Mesendoderm (in vitro differentiated cells): ENCODE measurements at regions not wholly inside any gene's neighbourhood (a gene's known extent, or its start where the extent isn't known, plus 50 kb on each side); places are given as distances from the start of the nearest gene placed in this dataset.

Experiments
- DNase-seq: peaks from one replicate; pipeline ENCODE4 v3.0.0; 2013
- H2AK5ac ChIP-seq: 2 replicates; pipeline ENCODE4 v1.6.1; 2013; ENCODE audit warnings: low read length, inconsistent platforms
- H2BK120ac ChIP-seq: 2 replicates; pipeline ENCODE4 v1.6.1; 2013; ENCODE audit warnings: low read depth, mild to moderate bottlenecking, low read length, moderate library complexity, mixed read lengths
- H2BK15ac ChIP-seq: replicated peaks from 2 replicates; pipeline ENCODE4 v1.6.1; 2013; ENCODE audit warnings: low read depth, mild to moderate bottlenecking, moderate library complexity
- H2BK5ac ChIP-seq: 2 replicates; pipeline ENCODE4 v1.6.1; 2013; ENCODE audit warnings: low read length, inconsistent platforms
- H3K18ac ChIP-seq: 2 replicates; pipeline ENCODE4 v1.6.1; 2013; ENCODE audit warnings: mild to moderate bottlenecking, low read length, mixed read lengths
- H3K23ac ChIP-seq: one replicate; pipeline ENCODE4 v1.6.1; 2013; ENCODE audit warnings: low read length
- H3K27ac ChIP-seq: 2 replicates; pipeline ENCODE4 v1.5.1; 2013; ENCODE audit warnings: low read depth, mild to moderate bottlenecking, inconsistent platforms, low read length, moderate library complexity
- H3K27me3 ChIP-seq: 2 replicates; pipeline ENCODE4 v1.6.1; 2013; ENCODE audit warnings: low read length, control low read depth, mild to moderate bottlenecking, inconsistent platforms; ENCODE audit not compliant: insufficient read depth, poor library complexity
- H3K36me3 ChIP-seq: 2 replicates; pipeline ENCODE4 v1.6.1; 2013; ENCODE audit warnings: low read length, inconsistent platforms; ENCODE audit not compliant: control insufficient read depth, insufficient read depth
- H3K4ac ChIP-seq: one replicate; pipeline ENCODE4 v1.6.1; 2013; ENCODE audit warnings: low read depth, mild to moderate bottlenecking, low read length, moderate library complexity
- H3K4me1 ChIP-seq: 2 replicates; pipeline ENCODE4 v1.6.1; 2013; ENCODE audit warnings: low read depth, low read length, inconsistent platforms; ENCODE audit not compliant: control insufficient read depth
- H3K4me2 ChIP-seq: 2 replicates; pipeline ENCODE4 v1.6.1; 2013; ENCODE audit warnings: low read length
- H3K4me3 ChIP-seq: 2 replicates; pipeline ENCODE4 v1.5.1; 2013; ENCODE audit warnings: mild to moderate bottlenecking, low read length
- H3K56ac ChIP-seq: one replicate; pipeline ENCODE4 v1.6.1; 2013; ENCODE audit warnings: low read length
- H3K79me1 ChIP-seq: 2 replicates; pipeline ENCODE4 v1.6.1; 2013; ENCODE audit warnings: low read length, inconsistent platforms
- H3K79me2 ChIP-seq: 2 replicates; pipeline ENCODE4 v1.6.1; 2013; ENCODE audit warnings: mild to moderate bottlenecking, low read length; ENCODE audit not compliant: control insufficient read depth, insufficient read depth
- H3K9ac ChIP-seq: 2 replicates; pipeline ENCODE4 v1.6.1; 2013; ENCODE audit warnings: low read length, inconsistent platforms
- H4K5ac ChIP-seq: one replicate; pipeline ENCODE4 v1.6.1; 2013; ENCODE audit warnings: low read length
- H4K8ac ChIP-seq: one replicate; pipeline ENCODE4 v1.6.1; 2013; ENCODE audit warnings: low read depth, mild to moderate bottlenecking, control low read depth, low read length, moderate library complexity
- WGBS: extraction: QIAGEN DNeasy Blood & Tissue Kit; methylation state at CpG from one replicate; pipeline ENCODE4 v1.1.7; 2013; ENCODE audit warnings: low lambda C conversion rate, missing lambda C conversion rate; ENCODE audit not compliant: insufficient coverage; ENCODE audit errors: extremely low coverage; 5-methylcytosine and 5-hydroxymethylcytosine counted together

DNA sequence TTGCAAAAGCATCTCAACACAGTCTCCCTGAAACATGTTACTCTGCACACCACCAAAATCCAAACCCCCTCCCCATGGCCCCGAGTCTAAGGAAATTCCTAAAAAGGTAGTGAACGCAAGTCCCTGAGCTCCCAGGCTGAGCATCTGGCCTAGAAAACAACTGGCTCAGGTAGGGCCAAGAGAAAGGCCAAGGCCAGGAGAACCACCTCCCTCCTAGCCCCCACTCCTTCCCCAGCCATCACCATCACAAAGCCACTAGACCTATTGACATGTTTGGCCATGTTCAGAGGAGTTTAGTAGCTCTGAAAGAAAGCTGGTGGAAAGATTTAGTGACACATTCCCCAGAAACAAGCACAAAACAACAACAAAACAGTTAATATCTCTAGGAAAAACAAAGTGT is 220.0 kb upstream of the PSMD7 start:
- no peak overlapping the region for H4K5ac ChIP-seq
- no peak overlapping the region for H3K4me2 ChIP-seq
- no peaks in the 10 kb centered on the region for H3K79me1 ChIP-seq
- H3K4me1 ChIP-seq: no peaks in the 10 kb centered on the region
- no peak overlapping the region for H2BK5ac ChIP-seq
- no peaks in the 10 kb centered on the region for H3K27me3 ChIP-seq
- H3K79me2 ChIP-seq: no peaks in the 10 kb centered on the region
- H3K56ac ChIP-seq: no peak overlapping the region
- H2BK15ac ChIP-seq: no peak overlapping the region
- H3K18ac ChIP-seq: no peak overlapping the region
- WGBS: no CpG with 5 or more reads among the region's 2 CpGs
- no peak overlapping the region for H3K4ac ChIP-seq
- H3K9ac ChIP-seq: no peak overlapping the region
- no peak overlapping the region for H2AK5ac ChIP-seq
- no peaks in the 10 kb centered on the region for H3K36me3 ChIP-seq
- no peak overlapping the region for H2BK120ac ChIP-seq
- H3K4me3 ChIP-seq: no peak overlapping the region
- H3K27ac ChIP-seq: no peak overlapping the region
- H4K8ac ChIP-seq: no peak overlapping the region
- DNase-seq: no peak
- no peak overlapping the region for H3K23ac ChIP-seq

DNA sequence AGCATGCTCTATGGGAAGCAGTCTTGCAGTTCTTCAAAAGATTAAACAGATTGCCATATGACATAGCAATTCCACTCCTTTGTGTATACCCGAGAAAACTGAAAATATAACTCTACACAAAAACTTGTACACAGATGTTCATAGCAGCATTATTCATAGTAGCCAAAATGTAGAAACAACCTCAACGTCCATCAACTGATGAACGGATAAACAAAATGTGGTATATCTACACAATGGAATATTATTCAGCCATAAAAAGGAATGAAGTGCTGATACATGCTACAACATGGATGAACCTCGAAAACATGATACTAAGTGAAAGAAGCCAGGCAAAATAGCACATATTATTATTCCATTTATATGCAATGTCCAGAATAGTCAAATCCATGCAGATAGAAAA is 221.2 kb upstream of the PSMD7 start:
- no peak overlapping the region for H3K4me2 ChIP-seq
- no peak overlapping the region for H3K18ac ChIP-seq
- no peak overlapping the region for H4K5ac ChIP-seq
- no peak overlapping the region for H2BK120ac ChIP-seq
- H3K23ac ChIP-seq: no peak overlapping the region
- no peaks in the 10 kb centered on the region for H3K4me1 ChIP-seq
- no peak overlapping the region for H3K9ac ChIP-seq
- no peak for DNase-seq
- WGBS: no CpG with 5 or more reads among the region's 4 CpGs
- no peaks in the 10 kb centered on the region for H3K27me3 ChIP-seq
- H3K79me2 ChIP-seq: no peaks in the 10 kb centered on the region
- H2AK5ac ChIP-seq: no peak overlapping the region
- no peak overlapping the region for H3K4ac ChIP-seq
- no peak overlapping the region for H4K8ac ChIP-seq
- H3K36me3 ChIP-seq: no peaks in the 10 kb centered on the region
- H3K4me3 ChIP-seq: no peak overlapping the region
- no peak overlapping the region for H3K27ac ChIP-seq
- no peak overlapping the region for H2BK15ac ChIP-seq
- H3K79me1 ChIP-seq: no peaks in the 10 kb centered on the region
- no peak overlapping the region for H2BK5ac ChIP-seq
- no peak overlapping the region for H3K56ac ChIP-seq

DNA sequence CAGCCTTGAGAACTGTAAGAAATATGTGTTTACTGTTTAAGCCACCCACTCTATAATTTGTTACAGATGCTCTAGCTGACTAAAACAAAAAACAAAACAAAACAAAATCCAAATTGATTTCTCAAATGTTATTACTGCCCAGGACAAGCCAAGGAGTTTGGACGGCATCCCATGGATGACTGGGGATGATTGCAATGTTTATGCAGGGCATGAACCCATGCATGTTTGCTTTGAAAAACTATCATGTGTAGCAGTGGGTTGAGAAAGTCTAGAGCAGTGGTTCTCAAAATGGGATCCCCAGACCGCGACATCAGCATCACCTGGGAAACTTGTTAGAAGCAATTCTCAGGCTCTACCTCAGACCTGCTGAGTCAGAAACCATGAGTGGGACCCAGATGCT is 223.2 kb upstream of the PSMD7 start:
- no peak overlapping the region for H3K4me3 ChIP-seq
- no peaks in the 10 kb centered on the region for H3K4me1 ChIP-seq
- H2BK15ac ChIP-seq: no peak overlapping the region
- H3K79me2 ChIP-seq: no peaks in the 10 kb centered on the region
- DNase-seq: no peak
- no peak overlapping the region for H3K4me2 ChIP-seq
- H3K79me1 ChIP-seq: no peaks in the 10 kb centered on the region
- H2BK120ac ChIP-seq: no peak overlapping the region
- no peak overlapping the region for H4K5ac ChIP-seq
- H2AK5ac ChIP-seq: no peak overlapping the region
- no peak overlapping the region for H3K4ac ChIP-seq
- H2BK5ac ChIP-seq: no peak overlapping the region
- no peaks in the 10 kb centered on the region for H3K27me3 ChIP-seq
- no peak overlapping the region for H3K23ac ChIP-seq
- no peak overlapping the region for H3K56ac ChIP-seq
- no CpG with 5 or more reads among the region's 3 CpGs for WGBS
- H3K36me3 ChIP-seq: no peaks in the 10 kb centered on the region
- H3K18ac ChIP-seq: no peak overlapping the region
- no peak overlapping the region for H3K9ac ChIP-seq
- no peak overlapping the region for H4K8ac ChIP-seq
- H3K27ac ChIP-seq: no peak overlapping the region

DNA sequence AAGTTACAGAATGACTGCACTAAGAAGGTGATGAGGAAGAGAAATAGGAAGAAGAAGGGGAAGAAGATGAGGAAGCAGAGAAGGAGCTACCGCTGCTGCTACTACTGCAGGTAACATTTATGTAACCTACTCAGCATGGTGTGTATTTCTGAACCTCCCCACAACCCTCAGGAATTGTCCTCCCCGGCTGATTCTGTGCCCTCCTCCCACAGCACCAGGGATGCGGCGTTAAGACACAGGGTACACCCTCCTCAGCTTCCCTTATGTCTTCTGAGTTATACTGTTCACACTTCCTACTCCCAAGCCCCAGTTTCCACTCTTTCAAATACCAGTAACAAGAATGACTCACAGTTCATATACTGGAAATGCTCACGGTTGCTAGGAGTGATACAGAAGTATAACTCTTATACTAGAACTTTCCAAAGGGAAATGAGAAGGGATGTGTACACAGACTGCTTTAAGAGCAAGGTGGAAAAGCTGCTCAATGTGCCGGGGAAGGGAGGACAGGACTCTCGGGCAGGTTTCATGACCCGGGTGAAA is 224.5 kb upstream of the PSMD7 start:
- no peak overlapping the region for H4K8ac ChIP-seq
- DNase-seq: no peak

DNA sequence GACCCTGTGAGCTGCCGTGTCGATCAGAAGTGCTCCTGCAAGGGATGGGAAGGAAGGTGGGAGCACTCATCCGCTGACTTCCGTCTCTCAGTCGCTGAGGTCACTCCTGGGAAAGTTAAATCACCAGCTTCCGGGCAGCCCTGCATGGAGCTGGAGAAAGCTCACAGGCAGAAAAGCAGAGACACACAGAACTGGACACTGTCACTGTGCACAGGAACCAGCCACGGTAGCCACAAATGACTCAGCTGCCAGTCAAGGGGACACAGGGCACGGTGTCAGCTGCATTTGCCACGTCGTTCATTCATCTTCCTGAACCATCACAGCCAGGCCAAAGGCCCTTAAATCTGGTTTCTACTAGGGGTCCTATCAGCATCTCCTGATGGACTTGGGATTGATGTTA is 226.4 kb upstream of the PSMD7 start:
- Histone ChIP-seq H2BK5ac (no peak overlapping the region), H3K9ac (no peak overlapping the region), H2BK15ac (no peak overlapping the region), H3K79me1 (no peaks in the 10 kb centered on the region), H3K4ac (no peak overlapping the region), H4K8ac (no peak overlapping the region), H4K5ac (no peak overlapping the region), H3K27me3 (no peaks in the 10 kb centered on the region), H3K4me1 (no peaks in the 10 kb centered on the region), H3K36me3 (no peaks in the 10 kb centered on the region), H3K23ac (no peak overlapping the region), H3K79me2 (no peaks in the 10 kb centered on the region), H3K18ac (no peak overlapping the region), H3K27ac (no peak overlapping the region), H2AK5ac (no peak overlapping the region), H3K4me2 (no peak overlapping the region), H3K56ac (no peak overlapping the region), H2BK120ac (no peak overlapping the region), H3K4me3 (no peak overlapping the region)
- no peak for DNase-seq
- no CpG with 5 or more reads among the region's 10 CpGs for WGBS

More for the DNA sequence above, 224.5 kb upstream of the PSMD7 start:
- H3K79me1 ChIP-seq: no peaks in the 10 kb centered on the region
- no peak overlapping the region for H2BK15ac ChIP-seq
- no peak overlapping the region for H2AK5ac ChIP-seq
- no CpG with 5 or more reads among the region's 8 CpGs for WGBS
- H3K4ac ChIP-seq: no peak overlapping the region
- no peak overlapping the region for H2BK5ac ChIP-seq
- H3K4me2 ChIP-seq: no peak overlapping the region
- H3K4me1 ChIP-seq: no peaks in the 10 kb centered on the region
- H4K5ac ChIP-seq: no peak overlapping the region
- H3K4me3 ChIP-seq: no peak overlapping the region
- H3K27me3 ChIP-seq: no peaks in the 10 kb centered on the region
- H3K56ac ChIP-seq: no peak overlapping the region
- no peak overlapping the region for H3K23ac ChIP-seq
- H3K79me2 ChIP-seq: no peaks in the 10 kb centered on the region
- no peak overlapping the region for H3K27ac ChIP-seq
- no peak overlapping the region for H3K9ac ChIP-seq
- no peak overlapping the region for H2BK120ac ChIP-seq
- no peaks in the 10 kb centered on the region for H3K36me3 ChIP-seq
- no peak overlapping the region for H3K18ac ChIP-seq

DNA sequence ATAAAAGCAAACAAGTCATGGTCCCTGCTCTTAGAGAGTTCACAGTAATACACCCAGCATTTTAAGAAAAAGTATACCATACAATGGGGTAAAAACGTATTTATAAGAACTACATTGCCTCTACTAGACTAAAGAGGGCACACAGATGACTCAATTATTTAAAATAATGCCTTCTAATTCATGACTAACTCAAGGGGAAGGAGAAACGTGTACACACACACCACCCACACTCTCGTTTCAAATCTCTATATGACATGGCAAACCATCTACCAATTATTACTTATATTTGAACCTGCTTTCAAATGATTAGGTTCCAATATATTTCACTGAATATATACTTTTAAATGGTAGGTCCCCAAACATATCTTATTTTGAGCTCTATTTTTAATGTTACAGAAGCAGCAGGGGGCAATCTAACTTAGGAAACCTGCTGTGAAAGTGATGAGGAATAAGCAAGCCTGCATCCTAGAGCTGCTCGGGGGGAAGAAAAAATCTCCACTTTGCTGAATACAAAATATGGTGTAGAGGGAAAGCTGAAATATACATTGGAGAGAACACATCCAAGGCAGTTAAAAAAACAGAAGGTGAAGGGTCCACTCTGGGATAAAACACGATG is 232.4 kb upstream of the PSMD7 start:
- H3K4me1 ChIP-seq: no peaks in the 10 kb centered on the region
- no peak overlapping the region for H3K27ac ChIP-seq
- H4K8ac ChIP-seq: no peak overlapping the region
- H2AK5ac ChIP-seq: no peak overlapping the region
- no peak overlapping the region for H3K56ac ChIP-seq
- H3K4me2 ChIP-seq: no peak overlapping the region
- H2BK120ac ChIP-seq: no peak overlapping the region
- no peaks in the 10 kb centered on the region for H3K36me3 ChIP-seq
- no peak for DNase-seq
- H2BK5ac ChIP-seq: no peak overlapping the region
- H3K79me1 ChIP-seq: no peaks in the 10 kb centered on the region
- no peaks in the 10 kb centered on the region for H3K79me2 ChIP-seq
- H3K4me3 ChIP-seq: no peak overlapping the region
- H4K5ac ChIP-seq: no peak overlapping the region
- no peak overlapping the region for H3K9ac ChIP-seq
- no peak overlapping the region for H3K4ac ChIP-seq
- H2BK15ac ChIP-seq: no peak overlapping the region
- 100% methylated on average over 1 of the region's 5 CpGs for WGBS
- H3K23ac ChIP-seq: no peak overlapping the region
- H3K18ac ChIP-seq: no peak overlapping the region
- H3K27me3 ChIP-seq: no peaks in the 10 kb centered on the region
